Gastroesophageal sphincter (tissue), 3 donors: ENCODE measurements at regions not wholly inside any gene's neighbourhood (a gene's known extent, or its start where the extent isn't known, plus 50 kb on each side); places are given as distances from the start of the nearest gene placed in this dataset.

ENCODE experiments used
- POLR2A ChIP-seq, 2 donors: fragments of 450-650 bp; IDR thresholded peaks; one replicate each; pipeline ENCODE4 v1.6.1; 2017; ENCODE audit warnings: antibody characterized with exemption in 2 of 2, mild to moderate bottlenecking in 2 of 2, moderate library complexity in 1 of 2
- POLR2AphosphoS5 ChIP-seq: sonication (generic); formaldehyde crosslinking; IDR thresholded peaks from one replicate; pipeline ENCODE4 v1.6.1; 2017; ENCODE audit warnings: antibody characterized with exemption
- TF ChIP-seq, protein P1 (sequence below), 4 experiments: fragments of 200-600 bp in 2 of 4; fragments of 450-650 bp in 2 of 4; sonication (generic) in 1 of 4; IDR thresholded peaks; one replicate each; pipeline ENCODE4 v1.5.1; 2017 to 2019; ENCODE audit warnings: antibody characterized with exemption in 4 of 4, mild to moderate bottlenecking in 2 of 4, moderate library complexity in 2 of 4

DNA sequence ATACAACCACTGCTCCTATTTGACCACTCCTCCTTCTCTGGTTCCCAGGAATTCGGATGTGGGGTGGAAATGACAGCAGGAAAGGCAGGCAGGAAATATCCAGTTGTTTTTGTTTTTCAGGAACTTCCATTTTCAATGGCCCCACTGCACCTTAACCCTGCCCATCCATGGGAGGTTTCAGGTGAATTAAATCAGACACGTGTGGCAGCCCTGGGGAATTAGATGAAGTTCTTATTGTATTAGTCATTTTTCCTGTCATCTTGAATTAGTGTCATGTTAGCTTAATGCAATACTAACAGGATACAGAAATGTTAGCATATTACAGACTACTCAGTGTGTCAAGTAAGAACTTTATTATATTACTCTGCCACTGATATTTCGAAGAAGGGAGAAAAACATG, 146.4 kb downstream of the CHD9NB start:
- TF ChIP-seq, protein P1, sequence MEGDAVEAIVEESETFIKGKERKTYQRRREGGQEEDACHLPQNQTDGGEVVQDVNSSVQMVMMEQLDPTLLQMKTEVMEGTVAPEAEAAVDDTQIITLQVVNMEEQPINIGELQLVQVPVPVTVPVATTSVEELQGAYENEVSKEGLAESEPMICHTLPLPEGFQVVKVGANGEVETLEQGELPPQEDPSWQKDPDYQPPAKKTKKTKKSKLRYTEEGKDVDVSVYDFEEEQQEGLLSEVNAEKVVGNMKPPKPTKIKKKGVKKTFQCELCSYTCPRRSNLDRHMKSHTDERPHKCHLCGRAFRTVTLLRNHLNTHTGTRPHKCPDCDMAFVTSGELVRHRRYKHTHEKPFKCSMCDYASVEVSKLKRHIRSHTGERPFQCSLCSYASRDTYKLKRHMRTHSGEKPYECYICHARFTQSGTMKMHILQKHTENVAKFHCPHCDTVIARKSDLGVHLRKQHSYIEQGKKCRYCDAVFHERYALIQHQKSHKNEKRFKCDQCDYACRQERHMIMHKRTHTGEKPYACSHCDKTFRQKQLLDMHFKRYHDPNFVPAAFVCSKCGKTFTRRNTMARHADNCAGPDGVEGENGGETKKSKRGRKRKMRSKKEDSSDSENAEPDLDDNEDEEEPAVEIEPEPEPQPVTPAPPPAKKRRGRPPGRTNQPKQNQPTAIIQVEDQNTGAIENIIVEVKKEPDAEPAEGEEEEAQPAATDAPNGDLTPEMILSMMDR (IDR thresholded peaks at IDR 0.05): no peak
- no peak for TF ChIP-seq POLR2A (IDR thresholded peaks at IDR 0.05)
- no peak for TF ChIP-seq POLR2AphosphoS5
